ENCODE measurements at regions not wholly inside any gene's neighbourhood (a gene's known extent, or its start where the extent isn't known, plus 50 kb on each side); places are given as distances from the start of the nearest gene placed in this dataset.
"Not testable (repeated sequence)": the region's sequence is repeated elsewhere in the genome, so short reads cannot be mapped to it uniquely, and the experiment has no call there.

- DNase-seq (ENCODE audit: low spot score): peak; percentile 34
Measured at GRCh38 chr6:18595774-18596530, 208.8 kb downstream of the RNF144B start.

GRCh38 chr6:18596531-18596835 lies 209.3 kb downstream of the RNF144B start:
- DNase-seq (ENCODE audit: low spot score): no peak

- DNase-seq (ENCODE audit: low spot score): no peak
Measured at GRCh38 chr6:18598551-18599264, 211.6 kb downstream of the RNF144B start.

GRCh38 chr6:18600255-18600654 lies 213.1 kb downstream of the RNF144B start:
- DNase-seq (ENCODE audit: low spot score): no peak

- DNase-seq (ENCODE audit: low spot score): no peak
Measured at GRCh38 chr6:18601516-18602020, 214.4 kb downstream of the RNF144B start.

GRCh38 chr6:18602931-18603330 lies 215.8 kb downstream of the RNF144B start:
- no peak for DNase-seq (ENCODE audit: low spot score)

- no peak for DNase-seq (ENCODE audit: low spot score)
Measured at GRCh38 chr6:18603361-18603760, 216.2 kb downstream of the RNF144B start.

- DNase-seq (ENCODE audit: low spot score): no peak
Measured at GRCh38 chr6:18605841-18606240, 218.7 kb downstream of the RNF144B start.

- no peak for DNase-seq (ENCODE audit: low spot score)
Measured at GRCh38 chr6:18609715-18610114, 222.6 kb downstream of the RNF144B start.

DNA sequence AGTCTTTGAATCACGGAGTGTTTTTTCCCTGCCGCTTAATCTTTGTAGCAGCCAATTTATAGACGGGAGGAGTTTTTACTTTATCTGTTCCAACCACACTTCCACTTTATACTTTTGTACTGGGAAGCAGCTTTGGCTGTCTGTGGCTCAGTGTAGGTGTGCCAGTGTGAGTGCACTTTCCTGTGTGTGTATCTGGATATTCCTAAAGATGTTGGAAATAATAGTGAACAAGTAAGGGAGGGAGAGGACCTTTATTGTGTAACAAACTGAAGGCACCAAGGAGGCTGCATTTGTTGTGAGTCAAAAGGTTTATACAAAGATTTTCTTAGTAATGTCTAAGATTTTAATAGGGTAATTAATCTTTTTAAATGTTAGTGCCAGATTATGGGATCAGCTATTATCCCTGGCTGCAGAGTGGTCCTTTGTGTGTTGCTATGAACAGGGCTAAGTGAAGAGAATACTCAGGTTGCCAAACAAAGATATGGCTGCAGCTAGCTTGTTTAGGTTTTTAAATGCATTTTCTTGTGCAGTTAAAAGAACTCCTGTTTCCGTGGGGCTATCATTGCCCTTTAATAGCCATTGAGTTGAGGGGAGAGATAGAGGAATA lies 226.3 kb downstream of the RNF144B start:
- no peak for DNase-seq (ENCODE audit: low spot score)

GRCh38 chr6:18629571-18629970 lies 242.4 kb downstream of the RNF144B start:
- DNase-seq (ENCODE audit: low spot score): no peak

- DNase-seq (ENCODE audit: low spot score): no peak
Measured at GRCh38 chr6:18632670-18633410, 245.7 kb downstream of the RNF144B start.

DNA sequence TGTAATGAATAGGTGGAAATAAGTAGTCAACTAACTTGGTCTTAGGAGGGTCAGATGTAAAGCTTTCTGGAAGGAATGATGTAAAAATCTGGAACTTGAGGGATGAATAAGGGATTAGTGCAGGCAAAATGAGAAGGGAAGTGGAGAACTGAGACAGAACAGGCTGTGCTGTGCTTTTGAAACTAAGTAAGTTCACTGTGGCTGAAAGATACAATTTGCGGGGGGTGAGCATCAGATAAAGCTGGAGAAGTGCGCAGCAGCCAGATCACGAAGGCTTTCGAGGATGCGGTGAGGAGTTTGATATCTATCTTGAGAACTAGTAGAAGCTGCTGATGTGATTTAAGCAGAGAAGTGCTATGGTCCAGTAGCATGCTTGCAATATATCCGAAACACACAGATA lies 247.8 kb downstream of the RNF144B start:
- no peak for DNase-seq (ENCODE audit: low spot score)

GRCh38 chr6:18640134-18640533 lies 253.0 kb downstream of the RNF144B start:
- no peak for DNase-seq (ENCODE audit: low spot score)

DNA sequence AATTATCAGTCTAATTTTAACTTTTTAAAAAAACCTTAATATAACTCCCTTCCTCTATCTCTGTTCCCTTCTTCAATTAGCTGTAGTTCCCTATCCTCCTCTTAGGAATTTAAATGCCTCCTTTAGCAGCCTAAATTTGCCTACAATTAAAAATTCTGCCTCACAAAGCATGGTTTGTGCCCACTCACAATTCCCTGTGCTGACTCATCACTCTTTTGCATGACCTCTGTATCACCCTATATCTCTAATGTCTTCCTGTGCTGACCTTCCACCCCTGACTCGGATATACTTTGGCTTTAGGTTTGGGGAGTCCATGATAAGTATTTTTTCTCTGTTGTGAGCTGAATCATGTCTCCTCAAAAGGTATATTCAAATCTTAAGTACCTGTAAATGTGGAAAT lies 253.6 kb downstream of the RNF144B start:
- DNase-seq (ENCODE audit: low spot score): no peak

GRCh38 chr6:18654821-18655220 lies 267.7 kb downstream of the RNF144B start:
- no peak for DNase-seq (ENCODE audit: low spot score)

DNA sequence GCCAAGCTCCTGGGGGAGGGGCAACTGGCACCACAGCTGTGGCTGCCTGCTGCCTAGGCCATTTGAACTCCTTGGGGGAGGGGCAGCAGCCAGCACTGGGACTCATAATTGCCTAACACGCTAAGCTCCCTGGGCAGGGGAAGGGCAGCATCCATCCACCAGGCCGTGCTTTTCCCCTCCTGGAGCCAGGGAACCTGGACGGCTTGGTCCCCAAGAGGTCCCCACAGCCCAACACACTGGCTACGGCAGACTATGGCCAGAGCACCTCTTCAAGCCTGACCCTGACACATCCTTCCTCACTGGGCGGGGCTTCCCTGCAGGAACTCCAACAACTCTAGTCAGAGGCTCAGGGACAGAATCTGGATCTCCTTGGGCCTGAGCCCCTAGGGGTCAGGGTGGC lies 269.4 kb downstream of the RNF144B start:
- DNase-seq (ENCODE audit: low spot score): no peak

DNA sequence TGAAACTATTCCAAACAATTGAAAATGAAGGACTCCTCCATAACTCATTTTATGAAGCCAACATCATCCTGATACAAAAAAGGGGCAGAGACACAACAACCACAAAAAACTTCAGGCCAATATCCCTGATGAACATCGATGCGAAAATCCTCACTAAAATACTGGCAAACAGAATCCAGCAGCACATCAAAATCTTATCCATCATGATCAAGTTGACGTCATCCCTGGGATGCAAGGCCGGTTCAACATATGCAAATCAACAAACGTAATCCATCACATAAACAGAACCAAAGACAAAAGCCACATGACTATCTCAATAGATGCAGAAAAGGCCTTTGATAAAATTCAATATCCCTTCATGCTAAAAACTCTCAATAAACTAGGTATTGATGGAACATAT lies 272.8 kb downstream of the RNF144B start:
- DNase-seq (ENCODE audit: low spot score): not testable (repeated sequence)

- DNase-seq (ENCODE audit: low spot score): no peak
Measured at GRCh38 chr6:18663011-18663410, 275.9 kb downstream of the RNF144B start.

DNA sequence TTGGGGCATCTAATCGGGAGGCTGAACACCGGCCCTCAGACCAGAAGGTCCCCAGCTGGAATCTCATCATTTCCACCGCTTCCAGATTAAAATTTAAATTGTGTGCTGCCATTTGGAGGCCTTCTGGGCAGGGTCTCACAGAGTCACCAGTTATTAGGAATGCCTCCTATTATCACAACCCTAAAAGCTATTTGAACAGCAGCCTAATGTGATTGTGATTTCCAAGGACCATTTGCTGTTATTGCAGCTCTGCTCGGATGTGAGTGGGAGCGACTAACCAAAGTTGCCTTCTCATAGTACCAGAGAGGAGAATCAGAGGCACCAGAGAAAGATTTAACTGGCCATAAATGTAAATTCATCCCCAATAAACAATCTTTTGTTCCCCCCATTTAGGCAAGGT lies 277.3 kb downstream of the RNF144B start:
- DNase-seq (ENCODE audit: low spot score): no peak

- DNase-seq (ENCODE audit: low spot score): no peak
Measured at GRCh38 chr6:18667612-18668011, 280.5 kb downstream of the RNF144B start.

GRCh38 chr6:18668994-18669393 lies 281.8 kb downstream of the RNF144B start:
- DNase-seq (ENCODE audit: low spot score): no peak

DNA sequence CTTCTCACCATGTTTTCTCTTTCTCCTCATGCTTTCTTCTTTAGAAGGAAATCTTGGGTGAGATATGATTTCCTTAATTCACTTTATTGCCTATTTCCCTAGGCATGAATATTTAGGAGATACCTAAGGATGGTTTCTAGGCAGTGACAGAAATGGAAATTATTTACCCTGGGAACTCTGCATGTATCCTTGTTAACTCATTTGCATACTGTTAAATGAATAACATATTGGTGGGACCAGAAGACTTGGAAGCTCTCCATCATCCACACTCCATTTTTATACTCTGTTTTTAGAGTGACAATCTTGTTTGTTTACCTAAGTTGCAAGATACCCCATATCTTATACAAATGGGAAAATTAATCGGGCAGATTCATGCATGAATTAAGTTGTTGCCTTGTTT lies 285.7 kb downstream of the RNF144B start:
- DNase-seq (ENCODE audit: low spot score): no peak

Data from hepatic stellate cell (primary cell).